GM12878 (cell line): ENCODE measurements at regions not wholly inside any gene's neighbourhood (a gene's known extent, or its start where the extent isn't known, plus 50 kb on each side); places are given as distances from the start of the nearest gene placed in this dataset.
A peak's percentile ranks its signal among the peaks of the same experiment; 100 is the strongest.

Experiments used
- ATAC-seq: fragments of 200-7000 bp; cut with Tn5 transposase; 3 replicates; pipeline ENCODE4 v1.9.1; 2020; ENCODE audit warnings: mild to moderate bottlenecking, moderate library complexity
- BruUV-seq: library from RNA; stranded (reverse); fragments of 400-500 nt; replicated peaks from 2 replicates; lab custom pipeline; 2021; lab: Mats Ljungman, UMichigan
- CTCF ChIA-PET: fragments of 300-600 bp; sonication (Branson Sonifier 250); formaldehyde crosslinking; extraction: SDS; loops from one replicate; lab custom pipeline; 2021; ENCODE audit warnings: inconsistent platforms; lab: Yijun Ruan, JAX
- POLR2A ChIA-PET: fragments of 350-600 bp; formaldehyde crosslinking; extraction: SDS; loops from one replicate; lab custom pipeline; 2021; ENCODE audit warnings: inconsistent platforms; lab: Charles Lee
- RAD21 ChIA-PET: fragments of 300-600 bp; sonication (Branson Sonifier 250); formaldehyde crosslinking; loops from one replicate; lab custom pipeline; 2023; ENCODE audit warnings: antibody characterized with exemption; ENCODE audit not compliant: unreplicated experiment; lab: Charles Lee
- SMC1A ChIA-PET: fragments of 300-600 bp; sonication (Branson Sonifier 250); formaldehyde crosslinking; loops from one replicate; lab custom pipeline; 2023; ENCODE audit not compliant: unreplicated experiment, uncharacterized antibody; lab: Charles Lee
- DNase-seq: peaks from one replicate; pipeline ENCODE4 v3.0.0-alpha.2; 2011; ENCODE audit warnings: low read depth, low spot score
- FAIRE-seq: peaks from 3 replicates; lab custom pipeline; 2011; peaks lifted over from hg19 to GRCh38; lab: Jason Lieb, UNC
- H2AFZ ChIP-seq: 2 replicates; pipeline ENCODE4 v1.6.0; 2011; ENCODE audit warnings: low read depth, low read length, control low read depth; ENCODE audit not compliant: control insufficient read depth
- H3K27ac ChIP-seq: 2 replicates; pipeline ENCODE4 v1.5.1; 2011; ENCODE audit warnings: control low read depth; ENCODE audit not compliant: control insufficient read depth, insufficient read depth
- H3K27me3 ChIP-seq, 2 experiments: replicated peaks in 1 of 2; 2 replicates each; pipeline versions ENCODE4 v1.6.0 to v1.6.1; 2011; ENCODE audit warnings: low read length in 1 of 2; ENCODE audit not compliant: control insufficient read depth in 2 of 2, insufficient read depth in 2 of 2
- H3K36me3 ChIP-seq, 2 experiments: 2 replicates each; pipeline ENCODE4 v1.5.1; 2011; ENCODE audit warnings: low read length in 1 of 2; ENCODE audit not compliant: control insufficient read depth in 2 of 2, insufficient read depth in 2 of 2
- H3K4me1 ChIP-seq: 2 replicates; pipeline ENCODE4 v1.6.1; 2011; ENCODE audit warnings: mild to moderate bottlenecking, low read length, moderate library complexity, mixed read lengths; ENCODE audit not compliant: control insufficient read depth, insufficient read depth
- H3K4me2 ChIP-seq: 2 replicates; pipeline ENCODE4 v1.6.0; 2011; ENCODE audit warnings: control low read depth; ENCODE audit not compliant: control insufficient read depth, insufficient read depth
- H3K4me3 ChIP-seq: fragments of 200-600 bp; sonication (generic); 2 replicates; pipeline ENCODE4 v1.5.1; 2016
- H3K79me2 ChIP-seq: 2 replicates; pipeline ENCODE4 v1.6.0; 2011; ENCODE audit warnings: low read length; ENCODE audit not compliant: control insufficient read depth, insufficient read depth
- H3K9ac ChIP-seq: 2 replicates; pipeline ENCODE4 v1.8.0; 2011; ENCODE audit warnings: low read length, control low read depth, mixed read lengths; ENCODE audit not compliant: control insufficient read depth, insufficient read depth
- H3K9me3 ChIP-seq: replicated peaks from 3 replicates; pipeline ENCODE4 v1.5.1; 2011; ENCODE audit warnings: mild to moderate bottlenecking, low read length; ENCODE audit not compliant: control insufficient read depth, insufficient read depth
- H4K20me1 ChIP-seq: 2 replicates; pipeline ENCODE4 v1.6.0; 2011; ENCODE audit not compliant: control insufficient read depth, insufficient read depth
- RAD21 ChIP-seq: IDR thresholded peaks from 2 replicates; pipeline ENCODE4 v1.6.1; 2011; ENCODE audit warnings: mild to moderate bottlenecking, low read depth, low read length, moderate library complexity; ENCODE audit not compliant: insufficient read depth
- RAD51 ChIP-seq: fragments of 450-650 bp; IDR thresholded peaks from 2 replicates; pipeline ENCODE4 v1.6.1; 2016; ENCODE audit warnings: moderate library complexity, mild to moderate bottlenecking, inconsistent platforms
- SMAD1 ChIP-seq: fragments of 450-650 bp; IDR thresholded peaks from 2 replicates; pipeline ENCODE4 v1.6.1; 2018; ENCODE audit warnings: mild to moderate bottlenecking, low read depth; ENCODE audit not compliant: partially characterized antibody
- SMC3 ChIP-seq: IDR thresholded peaks from 2 replicates; pipeline ENCODE4 v1.6.1; 2011; ENCODE audit warnings: low read length, improper control_type of control experiment, borderline replicate concordance
- YY1 ChIP-seq: IDR thresholded peaks from 2 replicates; pipeline ENCODE4 v1.6.1; 2011; ENCODE audit warnings: low read depth, mild to moderate bottlenecking, low read length
- WGBS: methylation state at CpG from one replicate; pipeline ENCODE4 v1.1.6; 2016; ENCODE audit warnings: low lambda C conversion rate; ENCODE audit not compliant: insufficient replicate concordance, insufficient coverage; ENCODE audit errors: missing lambda C conversion rate; 5-methylcytosine and 5-hydroxymethylcytosine counted together
- in situ Hi-C: fragments of 300-500 bp; cut with MboI; formaldehyde crosslinking; loops from 9 replicates; pipeline ENCODE4 v1.14.3; 2018; ENCODE audit warnings: mixed read lengths
- intact Hi-C: fragments of 100-400 bp; cut with micrococcal nuclease; formaldehyde crosslinking; loops from one replicate; pipeline ENCODE4 v1.14.2; 2022; ENCODE audit not compliant: unreplicated experiment
- TF ChIP-seq, protein P1 (sequence below), 3 experiments: IDR thresholded peaks in 2 of 3; conservative IDR thresholded peaks in 1 of 3; 2 replicates each; pipeline ENCODE4 v1.5.1; 2011; ENCODE audit warnings: low read depth in 3 of 3, low read length in 3 of 3, mild to moderate bottlenecking in 3 of 3, control low read depth in 2 of 3, moderate library complexity in 2 of 3, inconsistent platforms in 1 of 3, mixed read lengths in 1 of 3; ENCODE audit not compliant: control insufficient read depth in 2 of 3, insufficient read depth in 1 of 3; ENCODE audit errors: extremely low read depth in 1 of 3

DNA sequence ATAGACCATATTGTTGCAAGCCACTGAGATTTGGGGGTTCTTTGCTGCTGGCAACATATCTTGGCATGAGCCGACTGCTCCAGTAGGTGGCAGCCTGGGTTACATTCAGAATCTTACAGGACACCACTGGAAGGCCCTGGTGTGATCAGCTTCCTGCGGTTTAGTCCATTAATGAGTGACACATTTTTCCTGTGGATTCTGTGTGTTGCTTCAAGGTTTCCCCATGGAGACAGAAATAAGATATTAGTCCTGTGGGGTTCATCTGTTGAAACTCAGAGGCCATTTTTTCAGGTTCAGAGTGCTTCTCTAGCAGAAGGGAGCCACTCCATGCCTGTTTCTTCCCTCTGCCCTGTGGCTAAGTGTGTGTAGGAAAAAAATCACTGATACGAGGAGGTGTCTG, 116.2 kb downstream of the MFSD1 start:
- H3K36me3 ChIP-seq = no peaks in the 10 kb centered on the region
- ChIA-PET POLR2A (no interaction called here), SMC1A (interaction anchor here (1.1 to 1.7 kb wide), 2 partner anchors 71 to 342 kb away, joined by 7 to 8 read pairs; no protein-coding TSS in a partner anchor), RAD21 (interaction anchor here (1.2 to 1.5 kb wide), 2 partner anchors 71 to 342 kb away, joined by 3 to 5 read pairs; no protein-coding TSS in a partner anchor), CTCF (interaction anchor here (0.7 to 4.6 kb wide), 8 partner anchors 17 to 888 kb away, joined by 3 to 26 read pairs (median 3); no protein-coding TSS in a partner anchor)
- no peak overlapping the region for H3K9ac ChIP-seq
- H3K27me3 ChIP-seq = no peaks in the 10 kb centered on the region
- intact Hi-C loops = loop anchor here (1.0 kb wide), 1 partner anchor 342 kb away; no protein-coding TSS in a partner anchor
- 0 out of 2 replicates have a peak, but pooled peaks have one; percentile 12 for TF ChIP-seq YY1
- TF ChIP-seq, protein P1, sequence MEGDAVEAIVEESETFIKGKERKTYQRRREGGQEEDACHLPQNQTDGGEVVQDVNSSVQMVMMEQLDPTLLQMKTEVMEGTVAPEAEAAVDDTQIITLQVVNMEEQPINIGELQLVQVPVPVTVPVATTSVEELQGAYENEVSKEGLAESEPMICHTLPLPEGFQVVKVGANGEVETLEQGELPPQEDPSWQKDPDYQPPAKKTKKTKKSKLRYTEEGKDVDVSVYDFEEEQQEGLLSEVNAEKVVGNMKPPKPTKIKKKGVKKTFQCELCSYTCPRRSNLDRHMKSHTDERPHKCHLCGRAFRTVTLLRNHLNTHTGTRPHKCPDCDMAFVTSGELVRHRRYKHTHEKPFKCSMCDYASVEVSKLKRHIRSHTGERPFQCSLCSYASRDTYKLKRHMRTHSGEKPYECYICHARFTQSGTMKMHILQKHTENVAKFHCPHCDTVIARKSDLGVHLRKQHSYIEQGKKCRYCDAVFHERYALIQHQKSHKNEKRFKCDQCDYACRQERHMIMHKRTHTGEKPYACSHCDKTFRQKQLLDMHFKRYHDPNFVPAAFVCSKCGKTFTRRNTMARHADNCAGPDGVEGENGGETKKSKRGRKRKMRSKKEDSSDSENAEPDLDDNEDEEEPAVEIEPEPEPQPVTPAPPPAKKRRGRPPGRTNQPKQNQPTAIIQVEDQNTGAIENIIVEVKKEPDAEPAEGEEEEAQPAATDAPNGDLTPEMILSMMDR (IDR thresholded peaks at IDR 0.05 in 2 of 3, conservative IDR thresholded peaks at IDR 0.05 in 1 of 3; ENCODE audit: control insufficient read depth in 2 of 3, extremely low read depth in 1 of 3, insufficient read depth in 1 of 3, low read depth in 3 of 3, low read length in 3 of 3) = peak; percentile 63 to 81 (median 79)
- TF ChIP-seq SMC3 = peak; percentile 56; the same call in 1 of the 2 replicates
- TF ChIP-seq SMAD1 = no peak
- TF ChIP-seq RAD21 = peak; percentile 63
- no peak for TF ChIP-seq RAD51
- in situ Hi-C loops = no loop called here
- H3K27ac ChIP-seq = no peak overlapping the region
- no peak overlapping the region for H3K4me3 ChIP-seq
- H2AFZ ChIP-seq = no peak overlapping the region; the same call in 1 of the 2 replicates
- H3K9me3 ChIP-seq = no peaks in the 10 kb centered on the region
- no TSS peak for BruUV-seq
- no peaks in the 10 kb centered on the region for H3K79me2 ChIP-seq
- no peaks in the 10 kb centered on the region for H3K4me1 ChIP-seq
- FAIRE-seq (peak; percentile 80), DNase-seq (no peak), ATAC-seq (peak; percentile 94)
- 0% methylated on average over 3 of the region's 3 CpGs for WGBS
- H3K4me2 ChIP-seq = no peak overlapping the region
- no peaks in the 10 kb centered on the region for H4K20me1 ChIP-seq
